GM12865 (cell line): ENCODE measurements at regions not wholly inside any gene's neighbourhood (a gene's known extent, or its start where the extent isn't known, plus 50 kb on each side); places are given as distances from the start of the nearest gene placed in this dataset.

Source experiments
- DNase-seq: peaks from one replicate; pipeline ENCODE4 v3.0.0; 2010; ENCODE audit warnings: low read depth
- H3K4me3 ChIP-seq: 2 replicates; pipeline ENCODE4 v1.5.1; 2011; ENCODE audit warnings: mild to moderate bottlenecking, low read depth, low read length, control low read depth
- TF ChIP-seq, protein P1 (sequence below): IDR thresholded peaks from 2 replicates; pipeline ENCODE4 v1.5.1; 2011; ENCODE audit warnings: low read length, control low read depth, low read depth, inconsistent platforms; ENCODE audit not compliant: insufficient read depth; ENCODE audit errors: missing control alignments

GRCh38 chr17:70365091-70365583 is 195.8 kb downstream of the KCNJ2 start:
- H3K4me3 ChIP-seq: no peak overlapping the region
- peak; percentile 27 for DNase-seq
- TF ChIP-seq, protein P1, sequence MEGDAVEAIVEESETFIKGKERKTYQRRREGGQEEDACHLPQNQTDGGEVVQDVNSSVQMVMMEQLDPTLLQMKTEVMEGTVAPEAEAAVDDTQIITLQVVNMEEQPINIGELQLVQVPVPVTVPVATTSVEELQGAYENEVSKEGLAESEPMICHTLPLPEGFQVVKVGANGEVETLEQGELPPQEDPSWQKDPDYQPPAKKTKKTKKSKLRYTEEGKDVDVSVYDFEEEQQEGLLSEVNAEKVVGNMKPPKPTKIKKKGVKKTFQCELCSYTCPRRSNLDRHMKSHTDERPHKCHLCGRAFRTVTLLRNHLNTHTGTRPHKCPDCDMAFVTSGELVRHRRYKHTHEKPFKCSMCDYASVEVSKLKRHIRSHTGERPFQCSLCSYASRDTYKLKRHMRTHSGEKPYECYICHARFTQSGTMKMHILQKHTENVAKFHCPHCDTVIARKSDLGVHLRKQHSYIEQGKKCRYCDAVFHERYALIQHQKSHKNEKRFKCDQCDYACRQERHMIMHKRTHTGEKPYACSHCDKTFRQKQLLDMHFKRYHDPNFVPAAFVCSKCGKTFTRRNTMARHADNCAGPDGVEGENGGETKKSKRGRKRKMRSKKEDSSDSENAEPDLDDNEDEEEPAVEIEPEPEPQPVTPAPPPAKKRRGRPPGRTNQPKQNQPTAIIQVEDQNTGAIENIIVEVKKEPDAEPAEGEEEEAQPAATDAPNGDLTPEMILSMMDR: no peak

DNA sequence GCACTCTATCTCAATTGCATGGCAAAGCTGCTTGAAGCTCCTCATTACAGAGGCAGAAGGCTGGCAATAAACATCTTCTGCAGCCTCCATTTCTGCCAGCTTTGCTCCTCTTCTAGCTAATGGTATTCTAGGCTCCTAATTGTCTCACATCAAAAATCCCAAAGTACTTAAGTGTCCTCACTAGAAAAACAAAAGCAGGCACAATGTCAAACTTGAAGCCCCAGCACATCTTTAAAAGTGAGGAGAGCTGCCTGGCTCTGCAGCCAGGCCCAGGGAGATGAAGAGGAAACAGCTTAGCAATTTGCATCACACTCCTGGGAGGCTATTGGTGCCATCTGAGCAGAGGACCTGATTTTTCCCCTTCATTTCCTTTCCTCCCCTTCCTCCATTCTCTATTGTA is 197.1 kb downstream of the KCNJ2 start:
- TF ChIP-seq, protein P1: no peak
- no peak overlapping the region for H3K4me3 ChIP-seq

DNA sequence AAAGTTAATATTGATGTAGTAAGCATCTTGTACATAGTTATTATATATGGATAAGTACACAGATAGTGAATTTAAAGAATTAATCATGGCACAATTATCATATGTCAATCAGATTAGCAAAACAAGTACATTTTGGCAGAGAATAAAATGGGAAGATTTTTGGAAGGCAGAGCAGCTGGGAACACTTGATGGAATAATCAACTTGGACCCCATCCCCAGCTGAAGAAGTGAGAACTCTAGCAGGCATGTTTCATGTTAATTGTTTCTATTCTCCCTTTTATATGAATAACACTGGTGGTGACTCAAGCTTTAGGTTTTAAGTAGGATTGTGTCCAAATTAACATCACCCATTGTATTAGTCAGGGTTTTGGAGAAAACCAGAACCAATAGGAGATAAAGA is 198.7 kb downstream of the KCNJ2 start:
- H3K4me3 ChIP-seq: no peak overlapping the region
- TF ChIP-seq, protein P1: no peak
- DNase-seq: no peak

More for the DNA sequence above, 197.1 kb downstream of the KCNJ2 start:
- no peak for DNase-seq

GRCh38 chr17:70369391-70369790 is 200.1 kb downstream of the KCNJ2 start:
- TF ChIP-seq, protein P1: no peak
- no peak overlapping the region for H3K4me3 ChIP-seq
- no peak for DNase-seq

GRCh38 chr17:70370816-70371215 is 201.5 kb downstream of the KCNJ2 start:
- DNase-seq: no peak
- no peak overlapping the region for H3K4me3 ChIP-seq
- TF ChIP-seq, protein P1: no peak

DNA sequence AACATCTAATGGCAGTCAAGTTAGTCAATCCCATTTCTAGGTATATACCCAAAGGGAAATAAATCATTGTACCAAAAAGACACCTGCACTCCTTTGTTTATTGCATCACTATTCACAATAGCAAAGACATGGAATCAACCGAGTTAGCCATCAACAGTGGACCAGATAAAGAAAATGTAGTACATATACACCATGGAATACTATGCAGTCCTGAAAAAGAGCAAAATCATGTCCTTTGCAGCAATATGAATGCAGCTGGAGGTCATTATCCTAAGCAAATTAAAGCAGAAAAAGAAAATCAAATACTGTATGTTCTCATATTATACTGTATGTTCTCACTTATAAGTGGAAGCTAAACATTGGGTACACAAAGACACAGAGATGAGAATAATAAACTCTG is 204.0 kb downstream of the KCNJ2 start:
- TF ChIP-seq, protein P1: no peak
- no peak overlapping the region for H3K4me3 ChIP-seq

DNA sequence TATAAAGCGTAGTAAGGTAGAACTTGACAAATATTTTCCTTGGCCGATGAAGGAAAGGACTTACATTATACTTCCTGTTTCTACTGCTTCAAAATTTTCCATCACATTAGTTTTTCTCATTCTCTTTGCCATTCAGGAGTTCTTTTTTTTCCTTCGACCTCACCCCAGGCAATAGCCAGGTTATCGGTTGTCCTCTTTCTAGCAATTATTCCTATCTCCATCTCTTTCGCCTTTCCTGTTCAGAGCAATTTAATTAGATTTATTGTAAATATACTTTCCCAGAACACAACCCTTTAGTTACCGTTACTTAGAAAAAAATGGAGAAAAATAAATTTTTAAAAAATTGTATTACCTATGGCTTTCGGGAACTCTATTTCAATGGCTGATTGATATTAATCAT is 205.2 kb downstream of the KCNJ2 start:
- DNase-seq: no peak
- TF ChIP-seq, protein P1: no peak
- no peak overlapping the region for H3K4me3 ChIP-seq

More for the DNA sequence above, 204.0 kb downstream of the KCNJ2 start:
- no peak for DNase-seq
